ENCODE measurements at regions not wholly inside any gene's neighbourhood (a gene's known extent, or its start where the extent isn't known, plus 50 kb on each side); places are given as distances from the start of the nearest gene placed in this dataset.

GRCh38 chr2:39541011-39541930, 104.2 kb upstream of the MAP4K3 start (continued):
- no peak for TF ChIP-seq NBN (IDR thresholded peaks at IDR 0.05)

DNA sequence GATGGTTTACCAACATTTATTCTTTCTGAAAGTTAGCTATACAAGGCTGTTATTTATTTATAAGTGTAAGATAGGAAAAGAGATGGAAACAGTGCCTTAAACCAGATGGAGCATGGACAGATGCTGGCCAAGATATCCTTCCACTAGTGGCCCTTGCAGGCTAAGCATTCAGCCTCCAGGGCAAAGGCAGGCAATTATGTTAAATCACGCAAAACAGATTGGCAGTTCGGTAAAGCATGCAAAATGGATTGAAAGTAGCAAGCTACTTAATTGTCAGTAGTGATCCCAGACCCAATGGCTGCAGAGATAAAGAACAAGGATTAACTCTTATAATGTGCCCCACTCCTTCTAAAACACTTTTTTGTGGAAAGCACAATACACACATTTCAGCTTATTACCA, 105.4 kb upstream of the MAP4K3 start:
- no peaks in the 10 kb centered on the region; a peak in 1 of 4 replicates for H3K27me3 ChIP-seq (replicated peaks in 1 of 2; ENCODE audit: control insufficient read depth in 2 of 2, insufficient read depth in 2 of 2, low read length in 1 of 2)
- in situ Hi-C loops (cut with MboI): no loop called here
- H2AFZ ChIP-seq (ENCODE audit: control insufficient read depth, low read depth, low read length): no peak overlapping the region
- TF ChIP-seq, protein P1, sequence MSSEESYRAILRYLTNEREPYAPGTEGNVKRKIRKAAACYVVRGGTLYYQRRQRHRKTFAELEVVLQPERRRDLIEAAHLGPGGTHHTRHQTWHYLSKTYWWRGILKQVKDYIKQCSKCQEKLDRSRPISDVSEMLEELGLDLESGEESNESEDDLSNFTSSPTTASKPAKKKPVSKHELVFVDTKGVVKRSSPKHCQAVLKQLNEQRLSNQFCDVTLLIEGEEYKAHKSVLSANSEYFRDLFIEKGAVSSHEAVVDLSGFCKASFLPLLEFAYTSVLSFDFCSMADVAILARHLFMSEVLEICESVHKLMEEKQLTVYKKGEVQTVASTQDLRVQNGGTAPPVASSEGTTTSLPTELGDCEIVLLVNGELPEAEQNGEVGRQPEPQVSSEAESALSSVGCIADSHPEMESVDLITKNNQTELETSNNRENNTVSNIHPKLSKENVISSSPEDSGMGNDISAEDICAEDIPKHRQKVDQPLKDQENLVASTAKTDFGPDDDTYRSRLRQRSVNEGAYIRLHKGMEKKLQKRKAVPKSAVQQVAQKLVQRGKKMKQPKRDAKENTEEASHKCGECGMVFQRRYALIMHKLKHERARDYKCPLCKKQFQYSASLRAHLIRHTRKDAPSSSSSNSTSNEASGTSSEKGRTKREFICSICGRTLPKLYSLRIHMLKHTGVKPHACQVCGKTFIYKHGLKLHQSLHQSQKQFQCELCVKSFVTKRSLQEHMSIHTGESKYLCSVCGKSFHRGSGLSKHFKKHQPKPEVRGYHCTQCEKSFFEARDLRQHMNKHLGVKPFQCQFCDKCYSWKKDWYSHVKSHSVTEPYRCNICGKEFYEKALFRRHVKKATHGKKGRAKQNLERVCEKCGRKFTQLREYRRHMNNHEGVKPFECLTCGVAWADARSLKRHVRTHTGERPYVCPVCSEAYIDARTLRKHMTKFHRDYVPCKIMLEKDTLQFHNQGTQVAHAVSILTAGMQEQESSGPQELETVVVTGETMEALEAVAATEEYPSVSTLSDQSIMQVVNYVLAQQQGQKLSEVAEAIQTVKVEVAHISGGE (CRISPR knock-in tag; IDR thresholded peaks at IDR 0.05): no peak
- no peak for TF ChIP-seq NFYA (IDR thresholded peaks at IDR 0.05; ENCODE audit: borderline replicate concordance, low read depth, low read length)
- no peak for TF ChIP-seq KAT2A (conservative IDR thresholded peaks at IDR 0.05; ENCODE audit: control insufficient read depth, low read depth, low read length)
- no peak for TF ChIP-seq ESRRA (IDR thresholded peaks at IDR 0.05; ENCODE audit: low read length)
- TF ChIP-seq CBFB (IDR thresholded peaks at IDR 0.05; ENCODE audit: low read depth): no peak
- no peak for TF ChIP-seq TAF1 (IDR thresholded peaks at IDR 0.05; ENCODE audit: borderline replicate concordance, low read depth, low read length)
- TF ChIP-seq, protein P2, sequence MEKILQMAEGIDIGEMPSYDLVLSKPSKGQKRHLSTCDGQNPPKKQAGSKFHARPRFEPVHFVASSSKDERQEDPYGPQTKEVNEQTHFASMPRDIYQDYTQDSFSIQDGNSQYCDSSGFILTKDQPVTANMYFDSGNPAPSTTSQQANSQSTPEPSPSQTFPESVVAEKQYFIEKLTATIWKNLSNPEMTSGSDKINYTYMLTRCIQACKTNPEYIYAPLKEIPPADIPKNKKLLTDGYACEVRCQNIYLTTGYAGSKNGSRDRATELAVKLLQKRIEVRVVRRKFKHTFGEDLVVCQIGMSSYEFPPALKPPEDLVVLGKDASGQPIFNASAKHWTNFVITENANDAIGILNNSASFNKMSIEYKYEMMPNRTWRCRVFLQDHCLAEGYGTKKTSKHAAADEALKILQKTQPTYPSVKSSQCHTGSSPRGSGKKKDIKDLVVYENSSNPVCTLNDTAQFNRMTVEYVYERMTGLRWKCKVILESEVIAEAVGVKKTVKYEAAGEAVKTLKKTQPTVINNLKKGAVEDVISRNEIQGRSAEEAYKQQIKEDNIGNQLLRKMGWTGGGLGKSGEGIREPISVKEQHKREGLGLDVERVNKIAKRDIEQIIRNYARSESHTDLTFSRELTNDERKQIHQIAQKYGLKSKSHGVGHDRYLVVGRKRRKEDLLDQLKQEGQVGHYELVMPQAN (conservative IDR thresholded peaks at IDR 0.05): no peak
- TF ChIP-seq HCFC1 (IDR thresholded peaks at IDR 0.05; ENCODE audit: low read length): no peak
- no peak for TF ChIP-seq PAX8 (IDR thresholded peaks at IDR 0.05)
- TF ChIP-seq, protein P3, sequence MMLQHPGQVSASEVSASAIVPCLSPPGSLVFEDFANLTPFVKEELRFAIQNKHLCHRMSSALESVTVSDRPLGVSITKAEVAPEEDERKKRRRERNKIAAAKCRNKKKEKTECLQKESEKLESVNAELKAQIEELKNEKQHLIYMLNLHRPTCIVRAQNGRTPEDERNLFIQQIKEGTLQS (IDR thresholded peaks at IDR 0.05; ENCODE audit: borderline replicate concordance, extremely low read depth, low read depth, low read length): no peak
- no peak for TF ChIP-seq TBL1XR1 (IDR thresholded peaks at IDR 0.05; ENCODE audit: low read depth, low read length)
- no peak for TF ChIP-seq NR2C2 (IDR thresholded peaks at IDR 0.05; ENCODE audit: borderline replicate concordance, control insufficient read depth, insufficient read length, low read depth)
- no peak for TF ChIP-seq POU2F2 (IDR thresholded peaks at IDR 0.05; ENCODE audit: borderline replicate concordance, low read depth, low read length)
- TF ChIP-seq YY1 (IDR thresholded peaks at IDR 0.05; ENCODE audit: low read depth, low read length): no peak
- TF ChIP-seq IRF4 (IDR thresholded peaks at IDR 0.05; ENCODE audit: low read depth, low read length): no peak
- no peaks in the 10 kb centered on the region; the same call in 2 of the 3 replicates for H3K9me3 ChIP-seq (replicated peaks; ENCODE audit: control insufficient read depth, insufficient read depth, low read length)
- no peak overlapping the region for H3K9ac ChIP-seq (ENCODE audit: control insufficient read depth, insufficient read depth, low read length)
- intact Hi-C loops (cut with micrococcal nuclease; ENCODE audit: unreplicated experiment): no loop called here
- H3K4me1 ChIP-seq (ENCODE audit: control insufficient read depth, insufficient read depth, low read length): no peaks in the 10 kb centered on the region
- H3K4me3 ChIP-seq: no peak overlapping the region
- FAIRE-seq (no peak), DNase-seq (ENCODE audit: low read depth, low spot score) (no peak), ATAC-seq (no peak)
- ChIA-PET CTCF (no interaction called here), RAD21 (ENCODE audit: unreplicated experiment) (no interaction called here), POLR2A (no interaction called here), SMC1A (ENCODE audit: uncharacterized antibody, unreplicated experiment) (no interaction called here)
- BruUV-seq (replicated peaks): no TSS peak
- no peak overlapping the region for H3K27ac ChIP-seq (ENCODE audit: control insufficient read depth, insufficient read depth)
- no peaks in the 10 kb centered on the region for H4K20me1 ChIP-seq (ENCODE audit: control insufficient read depth, insufficient read depth)
- H3K36me3 ChIP-seq (ENCODE audit: control insufficient read depth in 2 of 2, insufficient read depth in 2 of 2, low read length in 1 of 2): no peaks in the 10 kb centered on the region
- H3K79me2 ChIP-seq (ENCODE audit: control insufficient read depth, insufficient read depth, low read length): no peaks in the 10 kb centered on the region
- no peak overlapping the region for H3K4me2 ChIP-seq (ENCODE audit: control insufficient read depth, insufficient read depth)
- 63% methylated on average over 2 of the region's 2 CpGs for WGBS (ENCODE audit: insufficient coverage, insufficient replicate concordance, low lambda C conversion rate, missing lambda C conversion rate)
